HG02642 (cell line): ENCODE measurements at regions not wholly inside any gene's neighbourhood (a gene's known extent, or its start where the extent isn't known, plus 50 kb on each side); places are given as distances from the start of the nearest gene placed in this dataset.
"Not testable (repeated sequence)": the region's sequence is repeated elsewhere in the genome, so short reads cannot be mapped to it uniquely, and the experiment has no call there.

Experiments used
- ATAC-seq: cut with Tn5 transposase; IDR thresholded peaks from one replicate; pipeline ENCODE4 v1.9.1; 2021; ENCODE audit warnings: mild to moderate bottlenecking; ENCODE audit not compliant: unreplicated experiment, poor library complexity

GRCh38 chr15:79535536-79535935, 103.4 kb downstream of the MINAR1 start:
- ATAC-seq = no peak

DNA sequence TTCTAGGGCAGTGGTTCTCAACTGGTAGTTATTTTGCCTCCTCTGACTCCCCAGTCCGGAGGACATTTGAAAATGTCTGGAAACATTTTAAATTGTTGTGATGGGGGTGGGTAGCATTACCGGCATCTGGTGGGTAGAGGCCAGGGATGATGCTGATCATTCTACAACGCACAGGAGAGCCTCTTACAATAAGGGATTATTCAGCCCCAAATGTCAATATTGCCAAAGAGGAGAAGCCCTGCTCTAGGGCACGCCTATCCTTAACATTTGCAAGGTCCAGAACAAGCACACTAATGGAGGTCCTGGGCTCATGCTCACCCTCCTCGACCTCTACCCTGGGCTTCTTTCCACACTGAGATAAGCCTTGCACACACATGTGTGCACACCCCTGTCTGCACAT, 106.4 kb downstream of the MINAR1 start:
- ATAC-seq = no peak

DNA sequence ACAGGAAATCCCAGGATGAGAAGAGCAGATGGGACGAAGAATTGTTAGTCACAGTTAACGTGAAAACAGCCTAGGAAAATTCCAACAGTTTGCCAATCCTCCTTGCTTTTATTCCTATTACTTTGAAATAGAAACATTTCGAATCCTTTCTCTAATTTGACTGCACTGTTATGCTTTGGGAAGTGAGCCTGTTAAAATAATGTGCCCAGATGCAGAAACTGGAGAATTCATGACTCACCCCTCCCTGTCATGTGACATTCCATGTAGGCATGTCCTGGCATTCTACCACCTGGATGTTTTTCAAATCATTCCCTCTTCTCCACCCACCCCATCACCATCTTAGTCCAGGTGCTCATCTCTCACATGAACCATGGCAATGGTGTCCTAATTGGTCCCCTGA, 107.3 kb downstream of the MINAR1 start:
- no peak for ATAC-seq

DNA sequence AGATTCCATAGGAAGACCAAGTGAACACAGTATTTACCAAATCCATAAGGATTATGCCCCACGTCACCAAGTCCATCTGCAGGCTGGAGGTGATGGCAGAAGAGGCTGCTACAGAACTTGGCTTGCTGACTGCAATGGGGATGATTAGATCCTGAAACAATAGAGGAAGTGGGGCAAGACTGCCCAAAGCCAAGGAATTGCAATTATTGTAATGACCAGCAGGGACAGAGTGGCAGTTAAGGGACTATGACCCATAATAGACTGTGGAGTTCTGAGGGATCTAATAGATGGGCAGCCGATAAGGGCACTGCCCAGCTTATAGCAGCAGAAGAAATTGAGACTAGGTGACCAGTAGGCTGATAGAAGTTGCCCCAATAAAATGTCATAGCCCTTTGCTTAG, 108.4 kb downstream of the MINAR1 start:
- ATAC-seq = no peak

DNA sequence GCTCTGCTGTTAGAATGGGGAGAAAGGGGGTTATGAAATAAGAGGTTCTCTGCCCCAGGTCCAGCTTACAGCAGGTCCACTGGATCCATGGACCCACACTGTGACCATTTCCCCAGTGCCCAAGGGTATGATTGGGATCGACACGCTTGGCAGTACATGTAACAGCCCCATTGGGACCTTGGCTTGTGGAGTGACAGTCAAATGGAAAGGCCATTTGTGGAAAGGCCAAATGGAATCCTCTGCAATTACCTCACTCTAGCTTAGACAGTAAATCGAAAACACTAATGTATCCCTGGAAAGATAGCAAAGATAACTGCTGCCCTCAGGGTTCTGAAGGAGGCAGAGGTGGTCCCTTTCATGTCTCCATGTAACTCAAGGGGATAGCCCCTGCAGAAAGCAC, 109.1 kb downstream of the MINAR1 start:
- no peak for ATAC-seq

DNA sequence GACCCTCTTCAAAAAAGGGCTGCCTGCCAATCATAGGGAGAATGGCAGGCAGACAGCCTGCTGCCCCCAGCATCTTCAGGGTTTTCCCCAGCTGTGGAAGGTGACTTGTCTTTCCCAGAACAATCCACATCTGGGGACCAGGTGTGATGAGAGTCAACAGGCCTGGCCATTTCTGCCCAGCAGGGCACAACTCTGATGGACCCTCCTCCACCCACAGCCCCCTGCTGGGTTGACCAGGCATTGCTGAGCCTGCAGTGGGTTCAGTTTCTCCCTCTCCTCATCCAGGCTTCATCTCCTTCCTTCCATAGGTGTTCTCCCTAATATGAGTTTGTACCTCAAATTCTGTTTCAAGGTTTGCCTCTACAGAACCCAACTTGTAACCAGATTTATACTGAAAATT, 111.0 kb downstream of the MINAR1 start:
- no peak for ATAC-seq

- ATAC-seq = no peak
These were observed 117.1 kb downstream of the MINAR1 start for GRCh38 chr15:79549196-79549595.

GRCh38 chr15:79560384-79560783, 128.2 kb downstream of the MINAR1 start:
- no peak for ATAC-seq

GRCh38 chr15:79561982-79562381, 129.8 kb downstream of the MINAR1 start:
- no peak for ATAC-seq

DNA sequence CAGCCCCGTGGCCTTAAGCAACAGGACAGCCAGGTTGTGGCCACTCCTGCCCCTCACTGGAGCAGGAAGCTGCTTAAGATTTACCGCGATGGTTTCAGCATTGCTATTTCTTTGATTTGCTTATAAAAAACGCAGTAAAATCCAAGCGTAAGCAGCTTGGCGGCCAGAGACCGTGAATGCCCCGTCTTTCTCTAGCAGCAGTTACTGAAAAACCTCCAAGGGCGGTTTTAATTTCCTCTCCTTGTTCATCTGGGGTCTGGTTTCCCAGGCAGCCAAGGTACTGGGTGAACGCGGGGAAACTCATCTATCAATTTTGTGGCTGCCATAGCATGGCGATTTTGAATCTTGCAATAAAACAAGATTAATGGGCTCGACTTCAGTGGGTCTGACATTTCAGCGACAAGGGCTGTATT, 130.3 kb downstream of the MINAR1 start:
- ATAC-seq = no peak

DNA sequence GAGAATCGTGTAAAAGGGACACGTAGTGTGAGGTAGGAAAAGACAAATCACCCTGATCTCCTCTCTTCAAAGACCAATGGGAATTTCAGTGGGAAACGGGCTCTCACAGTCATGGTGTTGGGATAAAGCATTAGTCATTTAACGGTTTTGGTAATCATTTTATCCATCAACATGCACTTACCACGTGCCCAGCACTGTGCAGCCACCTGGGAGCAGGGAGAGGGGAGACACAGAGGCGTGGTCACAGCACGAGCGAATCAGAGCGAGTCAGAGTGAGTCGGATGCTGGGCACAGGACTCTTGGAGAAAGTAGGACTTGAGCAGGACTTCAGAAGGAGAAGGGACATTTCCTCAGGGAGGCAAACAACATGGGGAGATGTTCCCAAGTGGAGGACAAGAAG, 130.8 kb downstream of the MINAR1 start:
- no peak for ATAC-seq

GRCh38 chr15:79570004-79570403, 137.9 kb downstream of the MINAR1 start:
- ATAC-seq = no peak

GRCh38 chr15:79572691-79573404, 140.7 kb downstream of the MINAR1 start:
- ATAC-seq = no peak

- not testable (repeated sequence) for ATAC-seq
These were observed 142.5 kb downstream of the MINAR1 start for GRCh38 chr15:79574431-79575273.

DNA sequence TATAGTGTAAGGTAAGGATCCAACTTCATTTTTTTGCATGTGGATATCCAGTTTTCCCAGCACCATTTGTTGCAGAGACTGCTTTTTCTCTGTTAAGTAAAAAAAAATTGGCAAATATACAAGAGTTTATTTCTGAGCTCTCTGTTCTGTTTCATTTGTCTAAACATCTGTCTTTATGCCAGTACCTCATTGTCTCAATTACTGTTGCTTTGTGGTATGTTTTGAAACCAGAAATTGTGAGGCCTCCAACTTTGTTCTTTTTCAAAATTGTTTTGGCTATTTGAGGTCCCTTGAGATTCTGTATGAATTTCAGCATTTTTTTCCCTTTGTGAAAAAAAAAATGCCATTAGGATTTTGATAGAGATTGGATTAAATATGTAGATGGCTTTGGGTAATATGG, 150.5 kb downstream of the MINAR1 start:
- no peak for ATAC-seq

DNA sequence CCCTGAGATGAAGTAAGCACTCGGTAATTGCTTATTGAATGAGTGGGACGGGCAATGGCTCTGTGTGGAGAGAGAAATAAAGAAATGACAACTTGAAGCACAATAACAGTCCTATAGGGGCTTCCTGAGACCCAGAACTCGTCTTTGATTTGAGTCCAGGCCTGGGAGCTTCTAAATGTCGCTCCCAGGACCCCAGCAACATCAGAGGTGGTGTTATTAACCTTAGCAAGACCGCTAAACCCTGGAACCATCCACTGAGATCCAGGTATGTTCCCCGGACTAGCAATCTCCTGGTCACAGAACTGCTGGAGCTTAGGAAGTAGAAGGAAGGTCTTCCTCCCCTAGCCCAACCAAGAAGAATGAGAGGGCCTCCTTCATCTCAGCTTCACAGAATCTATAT, 160.0 kb downstream of the MINAR1 start:
- ATAC-seq = no peak

GRCh38 chr15:79593119-79593869, 161.2 kb downstream of the MINAR1 start:
- ATAC-seq = no peak

- ATAC-seq = no peak
These were observed 163.2 kb downstream of the MINAR1 start for GRCh38 chr15:79595306-79595705.

DNA sequence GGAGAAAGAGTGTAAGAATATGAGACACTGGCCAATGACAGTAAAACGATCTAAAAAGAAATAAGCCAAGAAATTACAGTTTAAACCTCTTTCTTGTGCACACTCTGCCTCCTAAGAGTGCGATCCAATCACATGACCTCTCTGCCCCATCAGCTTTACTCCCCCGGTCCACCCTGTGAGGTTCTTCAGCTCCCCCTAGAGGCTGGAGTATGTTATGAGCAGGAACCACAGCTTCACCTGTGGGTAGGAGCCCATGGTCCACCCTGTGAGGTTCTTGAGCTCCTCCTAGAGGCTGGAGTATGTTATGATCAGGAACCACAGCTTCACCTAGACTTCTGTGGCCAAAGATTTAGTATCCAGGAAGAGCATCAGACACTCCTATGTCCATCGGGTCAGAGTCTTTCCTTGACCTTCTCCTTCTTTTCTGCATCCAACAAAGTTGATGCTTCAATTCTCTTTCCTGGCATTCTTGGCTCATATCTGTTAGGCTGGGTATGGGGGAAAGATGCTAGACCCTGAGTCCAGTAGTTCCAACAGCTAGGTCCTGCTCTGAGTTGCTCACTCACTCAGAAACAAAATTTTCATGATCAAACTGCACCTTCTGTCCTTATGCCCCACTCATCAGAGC, 164.0 kb downstream of the MINAR1 start:
- ATAC-seq = peak; percentile 96

DNA sequence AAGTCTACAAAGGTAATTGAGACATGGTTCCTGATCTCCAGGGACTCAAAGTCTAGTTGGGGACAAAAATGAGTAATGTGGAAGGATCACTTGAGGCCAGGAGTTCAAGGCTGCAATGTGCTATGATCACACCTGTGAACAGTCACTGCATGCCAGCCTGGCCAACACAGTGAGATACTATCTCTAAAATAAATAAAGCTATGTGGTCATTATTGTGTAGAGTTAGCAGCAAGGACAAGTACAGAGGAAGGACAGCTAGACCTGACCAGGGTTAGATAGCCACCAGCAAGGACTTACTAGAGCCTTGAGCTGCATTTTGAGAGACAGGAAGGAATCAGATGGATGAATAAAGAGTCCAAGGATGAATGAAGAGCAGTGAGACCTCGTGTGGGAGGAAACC, 166.5 kb downstream of the MINAR1 start:
- ATAC-seq = no peak
